SK-N-SH (cell line): ENCODE measurements at regions not wholly inside any gene's neighbourhood (a gene's known extent, or its start where the extent isn't known, plus 50 kb on each side); places are given as distances from the start of the nearest gene placed in this dataset.

Source experiments
- CTCF ChIA-PET: fragments of 300-600, 350-600 bp; formaldehyde crosslinking; extraction: SDS; loops from one replicate; lab custom pipeline; 2021; lab: Yijun Ruan, JAX
- POLR2A ChIA-PET: fragments of 350-600 bp; sonication (Branson Sonifier 250); formaldehyde crosslinking; extraction: SDS; loops from one replicate; lab custom pipeline; 2020; ENCODE audit warnings: antibody characterized with exemption, inconsistent platforms; lab: Yijun Ruan, JAX
- DNase-seq: peaks from one replicate; pipeline ENCODE4 v3.0.0; 2012
- H2AFZ ChIP-seq: fragments of 200-600 bp; sonication (generic); 2 replicates; pipeline ENCODE4 v1.8.1; 2016; ENCODE audit warnings: antibody characterized with exemption, mild to moderate bottlenecking, low read depth
- H3F3A ChIP-seq: fragments of 200-600 bp; sonication (generic); replicated peaks from 2 replicates; pipeline ENCODE3; 2016; ENCODE audit warnings: antibody characterized with exemption, mild to moderate bottlenecking; ENCODE audit not compliant: insufficient read depth
- H3K27ac ChIP-seq, 2 experiments: fragments of 200-500 bp in 1 of 2; fragments of 200-600 bp in 1 of 2; sonication (Bioruptor generic) in 1 of 2; sonication (generic), shearing (Covaris generic) in 1 of 2; 2 replicates each; pipeline versions ENCODE4 v1.5.1 to v1.6.1; 2014 to 2016; ENCODE audit warnings: low read depth in 2 of 2, inconsistent platforms in 1 of 2, low read length in 1 of 2, mild to moderate bottlenecking in 1 of 2, mixed read lengths in 1 of 2
- H3K27me3 ChIP-seq: fragments of 200-600 bp; sonication (generic), shearing (Covaris generic); 2 replicates; pipeline ENCODE4 v1.6.1; 2016; ENCODE audit warnings: mixed run types; ENCODE audit not compliant: insufficient read depth
- H3K36me3 ChIP-seq, 2 experiments: fragments of 200-500 bp in 1 of 2; fragments of 200-600 bp in 1 of 2; sonication (Bioruptor generic) in 1 of 2; sonication (generic) in 1 of 2; replicated peaks in 1 of 2; 2 replicates each; pipeline versions ENCODE3 to v1.5.1; 2014 to 2016; ENCODE audit warnings: low read length in 1 of 2, mild to moderate bottlenecking in 1 of 2; ENCODE audit not compliant: insufficient read depth in 2 of 2, control insufficient read depth in 1 of 2
- H3K4me1 ChIP-seq, 2 experiments: fragments of 200-500 bp in 1 of 2; fragments of 200-600 bp in 1 of 2; sonication (Bioruptor generic) in 1 of 2; sonication (generic), shearing (Covaris generic) in 1 of 2; 2 replicates each; pipeline versions ENCODE4 v1.5.1 to v1.6.1; 2014 to 2016; ENCODE audit warnings: low read depth in 1 of 2, low read length in 1 of 2, mixed run types in 1 of 2; ENCODE audit not compliant: insufficient read depth in 2 of 2, control insufficient read depth in 1 of 2
- H3K4me2 ChIP-seq: fragments of 200-600 bp; sonication (generic), shearing (Covaris generic); 2 replicates; pipeline ENCODE4 v1.6.1; 2017; ENCODE audit warnings: mixed run types
- H3K4me3 ChIP-seq, 2 experiments: fragments of 200-500 bp in 1 of 2; fragments of 200-600 bp in 1 of 2; sonication (Bioruptor generic) in 1 of 2; sonication (generic), shearing (Covaris generic) in 1 of 2; 2 replicates each; pipeline versions ENCODE4 v1.5.1 to v1.8.1; 2014 to 2016; ENCODE audit warnings: low read depth in 2 of 2, inconsistent platforms in 1 of 2, low read length in 1 of 2, mild to moderate bottlenecking in 1 of 2, mixed read lengths in 1 of 2, moderate library complexity in 1 of 2
- H3K79me2 ChIP-seq: fragments of 200-600 bp; sonication (generic); 2 replicates; pipeline ENCODE4 v1.8.1; 2017; ENCODE audit warnings: mild to moderate bottlenecking; ENCODE audit not compliant: insufficient read depth
- H3K9ac ChIP-seq: fragments of 200-600 bp; sonication (generic); 2 replicates; pipeline ENCODE4 v1.6.1; 2017; ENCODE audit warnings: mixed run types
- H3K9me2 ChIP-seq: fragments of 200-600 bp; sonication (generic); 2 replicates; pipeline ENCODE4 v1.6.1; 2017; ENCODE audit warnings: mixed run types
- H3K9me3 ChIP-seq: fragments of 200-600 bp; sonication (generic); 2 replicates; pipeline ENCODE4 v1.6.1; 2017; ENCODE audit warnings: mixed run types, mild to moderate bottlenecking, moderate library complexity
- H4K20me1 ChIP-seq: fragments of 200-600 bp; sonication (generic); 2 replicates; pipeline ENCODE4 v1.6.1; 2017; ENCODE audit warnings: mild to moderate bottlenecking, mixed run types; ENCODE audit not compliant: insufficient read depth
- CHD2 ChIP-seq: fragments of 150-350 bp; IDR thresholded peaks from 2 replicates; pipeline ENCODE4 v1.6.1; 2018; ENCODE audit warnings: low read length; ENCODE audit not compliant: partially characterized antibody
- ELF1 ChIP-seq: IDR thresholded peaks from 2 replicates; pipeline ENCODE4 v1.4.0; 2012
- EZH2phosphoT487 ChIP-seq: fragments of 200-600 bp; sonication (generic); IDR thresholded peaks from 2 replicates; pipeline ENCODE4 v1.6.1; 2017; ENCODE audit warnings: low read depth, mixed run types, mild to moderate bottlenecking, antibody characterized with exemption, moderate library complexity, borderline replicate concordance
- FOSL2 ChIP-seq: IDR thresholded peaks from 2 replicates; pipeline ENCODE4 v1.4.0; 2012; ENCODE audit warnings: low read depth, mild to moderate bottlenecking, moderate library complexity, borderline replicate concordance
- GATA2 ChIP-seq: sonication (generic); formaldehyde crosslinking; IDR thresholded peaks from 2 replicates; pipeline ENCODE4 v1.5.0; 2020; ENCODE audit warnings: mild to moderate bottlenecking, missing genetic modification reagents
- MEF2A ChIP-seq: IDR thresholded peaks from 2 replicates; pipeline ENCODE4 v1.4.0; 2012; ENCODE audit warnings: low read depth, borderline replicate concordance
- MXI1 ChIP-seq: IDR thresholded peaks from 2 replicates; pipeline ENCODE4 v1.6.1; 2012; ENCODE audit warnings: mild to moderate bottlenecking, low read depth, low read length, improper control_type of control experiment
- NRF1 ChIP-seq: IDR thresholded peaks from 2 replicates; pipeline ENCODE4 v1.6.1; 2012; ENCODE audit warnings: low read depth, mild to moderate bottlenecking, low read length
- POLR2AphosphoS5 ChIP-seq: IDR thresholded peaks from 2 replicates; pipeline ENCODE4 v1.6.1; 2012; ENCODE audit warnings: low read depth, low read length
- RAD21 ChIP-seq: IDR thresholded peaks from 2 replicates; pipeline ENCODE4 v1.6.1; 2012; ENCODE audit warnings: mild to moderate bottlenecking, low read length
- RCOR1 ChIP-seq: fragments of 150-350 bp; IDR thresholded peaks from 2 replicates; pipeline ENCODE4 v1.6.1; 2017; ENCODE audit warnings: antibody characterized with exemption, low read length
- RFX5 ChIP-seq: IDR thresholded peaks from 2 replicates; pipeline ENCODE4 v1.6.1; 2012; ENCODE audit warnings: mild to moderate bottlenecking, improper control_type of control experiment, low read length
- RXRA ChIP-seq: IDR thresholded peaks from 2 replicates; pipeline ENCODE4 v1.4.0; 2012; ENCODE audit warnings: low read depth, mild to moderate bottlenecking, borderline replicate concordance
- SIN3A ChIP-seq: IDR thresholded peaks from 2 replicates; pipeline ENCODE4 v1.6.1; 2012; ENCODE audit warnings: low read depth, mild to moderate bottlenecking, low read length, moderate library complexity, borderline replicate concordance
- TAF1 ChIP-seq: IDR thresholded peaks from 2 replicates; pipeline ENCODE4 v1.6.1; 2012; ENCODE audit warnings: low read depth, mild to moderate bottlenecking, low read length, moderate library complexity, borderline replicate concordance
- TCF12 ChIP-seq: IDR thresholded peaks from 2 replicates; pipeline ENCODE4 v1.4.0; 2012
- USF2 ChIP-seq: fragments of 150-350 bp; IDR thresholded peaks from 2 replicates; pipeline ENCODE4 v1.6.1; 2017; ENCODE audit warnings: antibody characterized with exemption, low read length, low read depth, borderline replicate concordance
- YY1 ChIP-seq: IDR thresholded peaks from 2 replicates; pipeline ENCODE4 v1.4.0; 2012; ENCODE audit warnings: low read depth, mild to moderate bottlenecking
- WGBS: methylation state at CpG from one replicate; pipeline ENCODE4 v1.1.6; 2017; ENCODE audit warnings: low lambda C conversion rate; 5-methylcytosine and 5-hydroxymethylcytosine counted together
- TF ChIP-seq, protein P1 (sequence below): fragments of 150-350 bp; IDR thresholded peaks from 2 replicates; pipeline ENCODE4 v1.6.1; 2016; ENCODE audit warnings: mild to moderate bottlenecking, low read depth, low read length
- TF ChIP-seq, protein P2 (sequence below): IDR thresholded peaks from 2 replicates; pipeline ENCODE4 v1.6.1; 2012; ENCODE audit warnings: mild to moderate bottlenecking, low read depth, low read length, moderate library complexity
- TF ChIP-seq, protein P3 (sequence below): fragments of 200-600 bp; sonication (generic); IDR thresholded peaks from 2 replicates; pipeline ENCODE4 v1.6.1; 2017; ENCODE audit warnings: antibody characterized with exemption, mild to moderate bottlenecking, moderate library complexity

GRCh38 chr13:33963134-33963533 is 145.2 kb downstream of the RFC3 start (continued):
- TF ChIP-seq FOSL2 (no peak), RXRA (no peak), TCF12 (no peak), ELF1 (no peak), EZH2phosphoT487 (no peak), NRF1 (no peak)
- TF ChIP-seq, all 33 proteins: peak for 0

DNA sequence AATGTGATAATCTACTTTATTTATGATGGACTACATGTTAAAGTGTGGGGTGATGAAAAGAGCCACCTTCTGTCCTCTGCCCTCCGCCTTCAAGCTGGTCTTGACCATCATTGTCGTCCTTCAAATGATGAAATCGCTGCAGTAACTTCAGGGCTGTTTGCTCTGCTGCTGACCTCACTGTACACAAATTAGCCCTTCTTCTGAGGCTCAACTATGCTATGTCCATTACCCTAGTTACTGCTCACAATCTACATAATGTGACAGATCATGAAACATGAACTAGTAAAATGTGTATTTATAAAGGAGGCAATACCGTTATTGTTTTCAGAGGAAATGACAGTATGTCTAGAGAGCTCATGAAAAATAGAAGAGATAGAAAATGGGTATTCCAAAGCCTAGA is 145.9 kb downstream of the RFC3 start:
- Histone ChIP-seq H3K4me3 (no peak overlapping the region), H3K79me2 (no peaks in the 10 kb centered on the region), H3F3A (no peaks in the 10 kb centered on the region), H3K27ac (no peak overlapping the region), H3K27me3 (no peaks in the 10 kb centered on the region), H3K4me1 (no peaks in the 10 kb centered on the region), H3K9me2 (no peaks in the 10 kb centered on the region), H3K4me2 (no peak overlapping the region), H3K9ac (no peak overlapping the region), H3K9me3 (no peaks in the 10 kb centered on the region)
- TF ChIP-seq MEF2A (no peak), SIN3A (no peak), CHD2 (no peak), GATA2 (CRISPR knock-in tag) (no peak), NRF1 (no peak), USF2 (no peak), POLR2AphosphoS5 (no peak), TAF1 (no peak), YY1 (no peak), MXI1 (no peak), RCOR1 (no peak), RAD21 (no peak), FOSL2 (no peak), ELF1 (no peak), RFX5 (no peak), RXRA (no peak)
- TF ChIP-seq, protein P1, sequence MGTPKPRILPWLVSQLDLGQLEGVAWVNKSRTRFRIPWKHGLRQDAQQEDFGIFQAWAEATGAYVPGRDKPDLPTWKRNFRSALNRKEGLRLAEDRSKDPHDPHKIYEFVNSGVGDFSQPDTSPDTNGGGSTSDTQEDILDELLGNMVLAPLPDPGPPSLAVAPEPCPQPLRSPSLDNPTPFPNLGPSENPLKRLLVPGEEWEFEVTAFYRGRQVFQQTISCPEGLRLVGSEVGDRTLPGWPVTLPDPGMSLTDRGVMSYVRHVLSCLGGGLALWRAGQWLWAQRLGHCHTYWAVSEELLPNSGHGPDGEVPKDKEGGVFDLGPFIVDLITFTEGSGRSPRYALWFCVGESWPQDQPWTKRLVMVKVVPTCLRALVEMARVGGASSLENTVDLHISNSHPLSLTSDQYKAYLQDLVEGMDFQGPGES, result no peak
- TF ChIP-seq, protein P2, sequence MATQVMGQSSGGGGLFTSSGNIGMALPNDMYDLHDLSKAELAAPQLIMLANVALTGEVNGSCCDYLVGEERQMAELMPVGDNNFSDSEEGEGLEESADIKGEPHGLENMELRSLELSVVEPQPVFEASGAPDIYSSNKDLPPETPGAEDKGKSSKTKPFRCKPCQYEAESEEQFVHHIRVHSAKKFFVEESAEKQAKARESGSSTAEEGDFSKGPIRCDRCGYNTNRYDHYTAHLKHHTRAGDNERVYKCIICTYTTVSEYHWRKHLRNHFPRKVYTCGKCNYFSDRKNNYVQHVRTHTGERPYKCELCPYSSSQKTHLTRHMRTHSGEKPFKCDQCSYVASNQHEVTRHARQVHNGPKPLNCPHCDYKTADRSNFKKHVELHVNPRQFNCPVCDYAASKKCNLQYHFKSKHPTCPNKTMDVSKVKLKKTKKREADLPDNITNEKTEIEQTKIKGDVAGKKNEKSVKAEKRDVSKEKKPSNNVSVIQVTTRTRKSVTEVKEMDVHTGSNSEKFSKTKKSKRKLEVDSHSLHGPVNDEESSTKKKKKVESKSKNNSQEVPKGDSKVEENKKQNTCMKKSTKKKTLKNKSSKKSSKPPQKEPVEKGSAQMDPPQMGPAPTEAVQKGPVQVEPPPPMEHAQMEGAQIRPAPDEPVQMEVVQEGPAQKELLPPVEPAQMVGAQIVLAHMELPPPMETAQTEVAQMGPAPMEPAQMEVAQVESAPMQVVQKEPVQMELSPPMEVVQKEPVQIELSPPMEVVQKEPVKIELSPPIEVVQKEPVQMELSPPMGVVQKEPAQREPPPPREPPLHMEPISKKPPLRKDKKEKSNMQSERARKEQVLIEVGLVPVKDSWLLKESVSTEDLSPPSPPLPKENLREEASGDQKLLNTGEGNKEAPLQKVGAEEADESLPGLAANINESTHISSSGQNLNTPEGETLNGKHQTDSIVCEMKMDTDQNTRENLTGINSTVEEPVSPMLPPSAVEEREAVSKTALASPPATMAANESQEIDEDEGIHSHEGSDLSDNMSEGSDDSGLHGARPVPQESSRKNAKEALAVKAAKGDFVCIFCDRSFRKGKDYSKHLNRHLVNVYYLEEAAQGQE, result no peak
- TF ChIP-seq, protein P3, sequence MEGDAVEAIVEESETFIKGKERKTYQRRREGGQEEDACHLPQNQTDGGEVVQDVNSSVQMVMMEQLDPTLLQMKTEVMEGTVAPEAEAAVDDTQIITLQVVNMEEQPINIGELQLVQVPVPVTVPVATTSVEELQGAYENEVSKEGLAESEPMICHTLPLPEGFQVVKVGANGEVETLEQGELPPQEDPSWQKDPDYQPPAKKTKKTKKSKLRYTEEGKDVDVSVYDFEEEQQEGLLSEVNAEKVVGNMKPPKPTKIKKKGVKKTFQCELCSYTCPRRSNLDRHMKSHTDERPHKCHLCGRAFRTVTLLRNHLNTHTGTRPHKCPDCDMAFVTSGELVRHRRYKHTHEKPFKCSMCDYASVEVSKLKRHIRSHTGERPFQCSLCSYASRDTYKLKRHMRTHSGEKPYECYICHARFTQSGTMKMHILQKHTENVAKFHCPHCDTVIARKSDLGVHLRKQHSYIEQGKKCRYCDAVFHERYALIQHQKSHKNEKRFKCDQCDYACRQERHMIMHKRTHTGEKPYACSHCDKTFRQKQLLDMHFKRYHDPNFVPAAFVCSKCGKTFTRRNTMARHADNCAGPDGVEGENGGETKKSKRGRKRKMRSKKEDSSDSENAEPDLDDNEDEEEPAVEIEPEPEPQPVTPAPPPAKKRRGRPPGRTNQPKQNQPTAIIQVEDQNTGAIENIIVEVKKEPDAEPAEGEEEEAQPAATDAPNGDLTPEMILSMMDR, result no peak
- TF ChIP-seq, all 33 proteins: peak for 0
- peaks cover 0 to 3% of the 10 kb centered on the region in 2 experiments for H3K36me3 ChIP-seq
- no peak for DNase-seq
- ChIA-PET POLR2A (no interaction called here), CTCF (interaction anchor here (0.9 to 1.4 kb wide), 2 partner anchors 9 to 12 kb away, joined by 3 read pairs; no protein-coding TSS in a partner anchor)
- no peaks in the 10 kb centered on the region for H4K20me1 ChIP-seq
- H2AFZ ChIP-seq, result no peak overlapping the region
- 93% methylated on average over 4 of the region's 4 CpGs for WGBS
